H1 (cell line): ENCODE measurements at regions not wholly inside any gene's neighbourhood (a gene's known extent, or its start where the extent isn't known, plus 50 kb on each side); places are given as distances from the start of the nearest gene placed in this dataset.

Experiments used
- CTCF ChIA-PET: fragments of 300-600 bp; sonication (Branson Sonifier 250); formaldehyde crosslinking; loops from one replicate; lab custom pipeline; 2021; ENCODE audit not compliant: partially characterized antibody; lab: Charles Lee
- POLR2A ChIA-PET: fragments of 300-600 bp; sonication (Branson Sonifier 250); formaldehyde crosslinking; loops from one replicate; lab custom pipeline; 2021; ENCODE audit warnings: inconsistent platforms; ENCODE audit not compliant: partially characterized antibody; lab: Charles Lee
- DNase-seq, 2 experiments: peaks; one replicate each; pipeline versions ENCODE4 v3.0.0 to v3.0.0-alpha.2; 2010 to 2022; ENCODE audit warnings: low spot score in 2 of 2, low read depth in 1 of 2, mixed read lengths in 1 of 2
- FAIRE-seq: peaks from 2 replicates; lab custom pipeline; 2011; peaks lifted over from hg19 to GRCh38; lab: Jason Lieb, UNC
- H2AFZ ChIP-seq: 2 replicates; pipeline ENCODE4 v1.8.1; 2012; ENCODE audit warnings: low read length, inconsistent platforms
- H2AK5ac ChIP-seq: 2 replicates; pipeline ENCODE4 v1.6.1; 2013; ENCODE audit warnings: low read depth, low read length
- H2BK120ac ChIP-seq: replicated peaks from 2 replicates; pipeline ENCODE3; 2013; ENCODE audit warnings: low read depth, low read length, inconsistent platforms
- H2BK12ac ChIP-seq: 2 replicates; pipeline ENCODE4 v1.6.1; 2013; ENCODE audit warnings: low read depth, low read length
- H2BK15ac ChIP-seq: 2 replicates; pipeline ENCODE4 v1.6.1; 2013; ENCODE audit warnings: low read length
- H2BK20ac ChIP-seq: 2 replicates; pipeline ENCODE4 v1.6.1; 2013; ENCODE audit warnings: low read length
- H2BK5ac ChIP-seq: 2 replicates; pipeline ENCODE4 v1.6.1; 2013; ENCODE audit warnings: low read depth, low read length
- H3K14ac ChIP-seq: 2 replicates; pipeline ENCODE4 v1.6.1; 2013; ENCODE audit warnings: inconsistent platforms; ENCODE audit not compliant: insufficient read length
- H3K18ac ChIP-seq: 2 replicates; pipeline ENCODE4 v1.6.1; 2013; ENCODE audit warnings: low read length; ENCODE audit errors: extremely low read depth
- H3K23ac ChIP-seq: 2 replicates; pipeline ENCODE4 v1.6.1; 2013; ENCODE audit warnings: inconsistent platforms; ENCODE audit not compliant: insufficient read length
- H3K23me2 ChIP-seq: 2 replicates; pipeline ENCODE4 v1.6.1; 2013; ENCODE audit warnings: low read depth, low read length
- H3K27ac ChIP-seq: 2 replicates; pipeline ENCODE4 v1.6.1; 2011; ENCODE audit warnings: low read depth, low read length, inconsistent platforms
- H3K27me3 ChIP-seq, 4 experiments: replicated peaks in 1 of 4; 1 replicate in 1 of 4; 2 replicates in 3 of 4; pipeline versions ENCODE4 v1.6.1 to v1.8.1; 2011 to 2013; ENCODE audit warnings: low read length in 3 of 4, mild to moderate bottlenecking in 3 of 4, inconsistent platforms in 2 of 4, mixed read lengths in 2 of 4, moderate library complexity in 1 of 4; ENCODE audit not compliant: control insufficient read depth in 3 of 4, insufficient read depth in 3 of 4; ENCODE audit errors: extremely low read depth in 1 of 4
- H3K36me3 ChIP-seq, 4 experiments: 2 replicates each; pipeline versions ENCODE4 v1.6.1 to v1.8.1; 2011 to 2013; ENCODE audit warnings: mild to moderate bottlenecking in 4 of 4, low read length in 3 of 4, moderate library complexity in 2 of 4, control low read depth in 1 of 4, inconsistent platforms in 1 of 4; ENCODE audit not compliant: insufficient read depth in 4 of 4, control insufficient read depth in 2 of 4
- H3K4ac ChIP-seq: replicated peaks from 2 replicates; pipeline ENCODE3; 2013; ENCODE audit warnings: low read length, low read depth, mixed read lengths, inconsistent platforms; ENCODE audit not compliant: insufficient read length
- H3K4me1 ChIP-seq, 4 experiments: replicated peaks in 1 of 4; 1 replicate in 1 of 4; 2 replicates in 3 of 4; pipeline versions ENCODE4 v1.6.1 to v1.8.1; 2011 to 2013; ENCODE audit warnings: low read length in 3 of 4, inconsistent platforms in 2 of 4, mixed read lengths in 1 of 4; ENCODE audit not compliant: insufficient read depth in 4 of 4, control insufficient read depth in 3 of 4
- H3K4me2 ChIP-seq, 2 experiments: 2 replicates each; pipeline versions ENCODE4 v1.6.1 to v1.8.1; 2011 to 2013; ENCODE audit warnings: low read depth in 2 of 2, low read length in 2 of 2, control low read depth in 1 of 2, inconsistent platforms in 1 of 2, mild to moderate bottlenecking in 1 of 2; ENCODE audit not compliant: insufficient read depth in 1 of 2
- H3K4me3 ChIP-seq, 4 experiments: fragments of 200-600, 300-600 bp in 1 of 4; sonication (generic), shearing (Covaris generic), sonication (Bioruptor Twin) in 1 of 4; 2 replicates each; pipeline versions ENCODE4 v1.5.1 to v1.8.1; 2011 to 2016; ENCODE audit warnings: low read length in 4 of 4, low read depth in 3 of 4, control low read depth in 2 of 4, inconsistent platforms in 2 of 4, mild to moderate bottlenecking in 2 of 4, mixed read lengths in 1 of 4, moderate library complexity in 1 of 4; ENCODE audit not compliant: insufficient read depth in 2 of 4; ENCODE audit errors: extremely low read depth in 1 of 4
- H3K56ac ChIP-seq: replicated peaks from 2 replicates; pipeline ENCODE3; 2013; ENCODE audit warnings: low read depth, mild to moderate bottlenecking, mixed read lengths, low read length, inconsistent platforms; ENCODE audit not compliant: insufficient read length
- H3K79me1 ChIP-seq: 2 replicates; pipeline ENCODE4 v1.6.1; 2013; ENCODE audit warnings: low read depth, low read length, control low read depth
- H3K79me2 ChIP-seq, 2 experiments: 2 replicates each; pipeline versions ENCODE4 v1.6.1 to v1.8.1; 2012 to 2013; ENCODE audit warnings: low read length in 2 of 2, mild to moderate bottlenecking in 2 of 2, inconsistent platforms in 1 of 2; ENCODE audit not compliant: insufficient read depth in 2 of 2, control insufficient read depth in 1 of 2
- H3K9ac ChIP-seq, 4 experiments: replicated peaks in 1 of 4; 1 replicate in 1 of 4; 2 replicates in 3 of 4; pipeline versions ENCODE4 v1.6.1 to v1.8.1; 2011 to 2013; ENCODE audit warnings: low read depth in 3 of 4, low read length in 3 of 4, control low read depth in 2 of 4, mild to moderate bottlenecking in 2 of 4, moderate library complexity in 2 of 4, inconsistent platforms in 1 of 4; ENCODE audit errors: extremely low read depth in 1 of 4
- H3K9me3 ChIP-seq, 2 experiments: 2 replicates each; pipeline versions ENCODE4 v1.6.1 to v1.8.1; 2012 to 2013; ENCODE audit warnings: mild to moderate bottlenecking in 2 of 2, moderate library complexity in 2 of 2, control low read depth in 1 of 2, inconsistent platforms in 1 of 2, low read depth in 1 of 2, low read length in 1 of 2, mixed read lengths in 1 of 2; ENCODE audit not compliant: insufficient read depth in 2 of 2
- H4K20me1 ChIP-seq, 2 experiments: replicated peaks in 1 of 2; 2 replicates each; pipeline versions ENCODE3 to v1.8.1; 2011 to 2013; ENCODE audit warnings: inconsistent platforms in 2 of 2, low read length in 2 of 2, mild to moderate bottlenecking in 1 of 2; ENCODE audit not compliant: insufficient read depth in 2 of 2, control insufficient read depth in 1 of 2
- H4K5ac ChIP-seq: 2 replicates; pipeline ENCODE4 v1.6.1; 2013; ENCODE audit warnings: low read length, low read depth, mixed read lengths, inconsistent platforms; ENCODE audit not compliant: insufficient read length
- H4K8ac ChIP-seq: 2 replicates; pipeline ENCODE4 v1.8.0; 2013; ENCODE audit warnings: mild to moderate bottlenecking, moderate library complexity, low read length, inconsistent platforms; ENCODE audit not compliant: insufficient read depth; ENCODE audit errors: extremely low read depth
- H4K91ac ChIP-seq: replicated peaks from 2 replicates; pipeline ENCODE3; 2013; ENCODE audit warnings: low read length, mixed read lengths, inconsistent platforms; ENCODE audit not compliant: insufficient read length
- BCL11A ChIP-seq, 2 experiments: IDR thresholded peaks; one replicate each; pipeline ENCODE4 v1.6.1; 2011; ENCODE audit warnings: low read depth in 2 of 2, low read length in 2 of 2, mild to moderate bottlenecking in 2 of 2
- FOSL1 ChIP-seq: IDR thresholded peaks from 2 replicates; pipeline ENCODE4 v1.6.1; 2011; ENCODE audit warnings: mild to moderate bottlenecking, low read depth, low read length, moderate library complexity; ENCODE audit not compliant: insufficient read depth
- JUN ChIP-seq: IDR thresholded peaks from 2 replicates; pipeline ENCODE4 v1.6.1; 2011; ENCODE audit warnings: low read depth, mild to moderate bottlenecking, improper control_type of control experiment, low read length
- WGBS, 2 experiments: shearing (Covaris generic) in 1 of 2; methylation state at CpG; one replicate each; pipeline versions ENCODE4 v1.1.6 to v1.1.7; 2013 to 2015; ENCODE audit warnings: low lambda C conversion rate in 2 of 2, mixed read lengths in 2 of 2, inconsistent platforms in 1 of 2, low coverage in 1 of 2, missing lambda C conversion rate in 1 of 2; ENCODE audit not compliant: insufficient replicate concordance in 2 of 2, insufficient coverage in 1 of 2, insufficient read length in 1 of 2; ENCODE audit errors: extremely low coverage in 1 of 2, missing lambda C conversion rate in 1 of 2; 5-methylcytosine and 5-hydroxymethylcytosine counted together
- TF ChIP-seq, protein P1 (sequence below): IDR thresholded peaks from 2 replicates; pipeline ENCODE4 v1.6.1; 2012; ENCODE audit warnings: inconsistent platforms

DNA sequence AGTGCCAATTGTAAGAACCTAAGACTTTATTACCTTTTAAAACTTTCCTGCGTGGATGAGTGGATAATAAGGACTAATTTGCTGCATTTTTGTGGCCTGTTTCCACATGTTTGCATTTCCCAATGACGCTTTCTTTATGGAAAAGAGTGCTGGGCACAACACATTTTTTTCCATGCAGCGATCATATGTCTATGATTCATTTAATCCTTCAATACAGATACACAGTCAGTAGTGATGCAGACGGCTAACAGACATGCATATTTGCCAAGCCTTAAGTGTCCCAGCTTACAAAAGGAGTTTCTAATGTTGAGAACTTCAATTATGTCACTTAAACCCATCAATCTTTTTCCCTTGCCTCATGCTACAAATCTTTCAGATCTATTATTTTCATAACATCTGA lies 239.8 kb upstream of the PREP start:
- FAIRE-seq: no peak
- 88% methylated on average over 4 of the region's 4 CpGs; no CpG with 5 or more reads in 1 of the 2 experiments for WGBS, 2 experiments
- no peak overlapping the region for H2AK5ac ChIP-seq
- no peaks in the 10 kb centered on the region for H3K23me2 ChIP-seq
- no peaks in the 10 kb centered on the region for H3K9me3 ChIP-seq
- no peak overlapping the region for H4K91ac ChIP-seq
- H3K27me3 ChIP-seq: no peaks in the 10 kb centered on the region
- H3K4ac ChIP-seq: no peak overlapping the region
- H3K27ac ChIP-seq: no peak overlapping the region
- H2AFZ ChIP-seq: no peak overlapping the region
- H2BK15ac ChIP-seq: no peak overlapping the region
- no peaks in the 10 kb centered on the region for H3K36me3 ChIP-seq
- no peaks in the 10 kb centered on the region for H3K79me2 ChIP-seq
- no peak overlapping the region for H2BK12ac ChIP-seq
- no peak overlapping the region for H3K23ac ChIP-seq
- CTCF ChIA-PET: interaction anchor here (0.6 kb wide), 1 partner anchor 13 kb away, joined by 3 read pairs; no protein-coding TSS in a partner anchor
- H2BK20ac ChIP-seq: no peak overlapping the region
- H3K9ac ChIP-seq: no peak overlapping the region
- no peak overlapping the region for H4K8ac ChIP-seq
- H3K4me1 ChIP-seq: no peaks in the 10 kb centered on the region
- no peak overlapping the region for H2BK120ac ChIP-seq
- no peak overlapping the region for H2BK5ac ChIP-seq
- H3K56ac ChIP-seq: no peak overlapping the region
- H3K4me2 ChIP-seq: no peak overlapping the region
- no peak overlapping the region for H3K18ac ChIP-seq
- POLR2A ChIA-PET: no interaction called here
- DNase-seq: no peak
- no peak overlapping the region for H3K4me3 ChIP-seq
- no peaks in the 10 kb centered on the region for H3K79me1 ChIP-seq
- TF ChIP-seq JUN (no peak), FOSL1 (no peak), BCL11A (IDR thresholded peaks at IDR 0.05; ENCODE audit: low read depth in 2 of 2, low read length in 2 of 2) (no peak)
- TF ChIP-seq, protein P1, sequence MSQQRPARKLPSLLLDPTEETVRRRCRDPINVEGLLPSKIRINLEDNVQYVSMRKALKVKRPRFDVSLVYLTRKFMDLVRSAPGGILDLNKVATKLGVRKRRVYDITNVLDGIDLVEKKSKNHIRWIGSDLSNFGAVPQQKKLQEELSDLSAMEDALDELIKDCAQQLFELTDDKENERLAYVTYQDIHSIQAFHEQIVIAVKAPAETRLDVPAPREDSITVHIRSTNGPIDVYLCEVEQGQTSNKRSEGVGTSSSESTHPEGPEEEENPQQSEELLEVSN: no peak
- H3K14ac ChIP-seq: no peak overlapping the region
- H4K5ac ChIP-seq: no peak overlapping the region
- no peaks in the 10 kb centered on the region for H4K20me1 ChIP-seq
